Esophagus squamous epithelium (tissue), 5 donors: ENCODE measurements at regions not wholly inside any gene's neighbourhood (a gene's known extent, or its start where the extent isn't known, plus 50 kb on each side); places are given as distances from the start of the nearest gene placed in this dataset.
A peak's percentile ranks its signal among the peaks of the same experiment; 100 is the strongest.

Experiments used
- DNase-seq: peaks from one replicate; lab custom pipeline; 2025; lab: John Stamatoyannopoulos, UW
- H3K27ac ChIP-seq, 4 donors: fragments of 200-600 bp; sonication (generic); one replicate each; pipeline ENCODE4 v1.5.1; 2016 to 2019; ENCODE audit warnings: mild to moderate bottlenecking in 1 of 4
- H3K27me3 ChIP-seq, 4 donors: fragments of 200-600 bp; sonication (generic); 1 replicate in 3 of 4; 2 replicates in 1 of 4; pipeline versions ENCODE4 v1.5.1 to v1.6.0; 2017 to 2021; ENCODE audit warnings: antibody characterized with exemption in 1 of 4
- H3K36me3 ChIP-seq, 3 donors: fragments of 200-600 bp; sonication (generic); one replicate each; pipeline ENCODE4 v1.5.1; 2016 to 2019
- H3K4me1 ChIP-seq, 3 donors: fragments of 200-600 bp; sonication (generic); one replicate each; pipeline ENCODE4 v1.5.1; 2017 to 2019
- H3K4me3 ChIP-seq, 4 donors: fragments of 200-600 bp; sonication (generic); 1 replicate in 3 of 4; 2 replicates in 1 of 4; pipeline ENCODE4 v1.5.1; 2016 to 2019; ENCODE audit warnings: mild to moderate bottlenecking in 2 of 4, moderate library complexity in 1 of 4
- H3K9me3 ChIP-seq, 3 donors: fragments of 200-600 bp; sonication (generic); one replicate each; pipeline ENCODE4 v1.5.1; 2016 to 2019
- POLR2A ChIP-seq, 4 donors: fragments of 450-650 bp; IDR thresholded peaks; one replicate each; pipeline ENCODE4 v1.6.1; 2017; ENCODE audit warnings: antibody characterized with exemption in 4 of 4, mild to moderate bottlenecking in 4 of 4, moderate library complexity in 3 of 4
- WGBS, 2 donors: methylation state at CpG; one replicate each; pipeline ENCODE4 v1.1.5; 2018; 5-methylcytosine and 5-hydroxymethylcytosine counted together
- intact Hi-C: fragments of 100-400 bp; cut with DNase I; formaldehyde crosslinking; loops from one replicate; pipeline ENCODE4 v1.15.0; 2022
- TF ChIP-seq, protein P1 (sequence below), 6 experiments: fragments of 450-650 bp in 4 of 6; fragments of 200-600 bp in 2 of 6; sonication (generic) in 2 of 6; IDR thresholded peaks; one replicate each; pipeline ENCODE4 v1.5.1; 2016 to 2019; ENCODE audit warnings: antibody characterized with exemption in 6 of 6, mild to moderate bottlenecking in 4 of 6, moderate library complexity in 4 of 6
- donor health status: DM: yes; HTN: yes; CAD: no.

DNA sequence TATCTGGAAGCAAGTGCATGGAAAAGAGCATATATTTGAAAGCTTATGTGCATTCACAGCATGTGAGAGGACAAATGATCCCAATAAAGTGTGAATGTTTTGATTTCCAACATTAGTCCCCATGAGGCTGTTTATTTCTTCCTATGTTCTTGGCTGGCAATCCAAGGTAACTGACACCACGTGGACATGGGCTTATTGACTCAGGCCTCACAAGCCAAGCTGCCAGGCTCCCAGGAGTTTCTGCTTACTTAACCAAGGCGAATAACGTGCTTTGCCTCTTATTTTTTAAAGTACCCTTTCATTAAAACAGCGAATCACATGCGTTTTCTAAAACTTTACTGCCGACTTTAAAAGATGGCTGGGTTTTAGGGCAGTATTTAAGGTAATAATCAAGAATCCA lies 441.7 kb downstream of the FUT8 start:
- TF ChIP-seq, protein P1, sequence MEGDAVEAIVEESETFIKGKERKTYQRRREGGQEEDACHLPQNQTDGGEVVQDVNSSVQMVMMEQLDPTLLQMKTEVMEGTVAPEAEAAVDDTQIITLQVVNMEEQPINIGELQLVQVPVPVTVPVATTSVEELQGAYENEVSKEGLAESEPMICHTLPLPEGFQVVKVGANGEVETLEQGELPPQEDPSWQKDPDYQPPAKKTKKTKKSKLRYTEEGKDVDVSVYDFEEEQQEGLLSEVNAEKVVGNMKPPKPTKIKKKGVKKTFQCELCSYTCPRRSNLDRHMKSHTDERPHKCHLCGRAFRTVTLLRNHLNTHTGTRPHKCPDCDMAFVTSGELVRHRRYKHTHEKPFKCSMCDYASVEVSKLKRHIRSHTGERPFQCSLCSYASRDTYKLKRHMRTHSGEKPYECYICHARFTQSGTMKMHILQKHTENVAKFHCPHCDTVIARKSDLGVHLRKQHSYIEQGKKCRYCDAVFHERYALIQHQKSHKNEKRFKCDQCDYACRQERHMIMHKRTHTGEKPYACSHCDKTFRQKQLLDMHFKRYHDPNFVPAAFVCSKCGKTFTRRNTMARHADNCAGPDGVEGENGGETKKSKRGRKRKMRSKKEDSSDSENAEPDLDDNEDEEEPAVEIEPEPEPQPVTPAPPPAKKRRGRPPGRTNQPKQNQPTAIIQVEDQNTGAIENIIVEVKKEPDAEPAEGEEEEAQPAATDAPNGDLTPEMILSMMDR (IDR thresholded peaks at IDR 0.05) = no peak
- TF ChIP-seq POLR2A (IDR thresholded peaks at IDR 0.05) = no peak
- no peaks in the 10 kb centered on the region for H3K4me1 ChIP-seq
- H3K27me3 ChIP-seq = no peaks in the 10 kb centered on the region
- no peak for DNase-seq
- H3K36me3 ChIP-seq = no peaks in the 10 kb centered on the region
- intact Hi-C loops = no loop called here
- H3K27ac ChIP-seq = no peak overlapping the region
- H3K9me3 ChIP-seq = no peaks in the 10 kb centered on the region
- H3K4me3 ChIP-seq = no peak overlapping the region
- 84 to 85% methylated on average over 6 of the region's 6 CpGs for WGBS, 2 donors

DNA sequence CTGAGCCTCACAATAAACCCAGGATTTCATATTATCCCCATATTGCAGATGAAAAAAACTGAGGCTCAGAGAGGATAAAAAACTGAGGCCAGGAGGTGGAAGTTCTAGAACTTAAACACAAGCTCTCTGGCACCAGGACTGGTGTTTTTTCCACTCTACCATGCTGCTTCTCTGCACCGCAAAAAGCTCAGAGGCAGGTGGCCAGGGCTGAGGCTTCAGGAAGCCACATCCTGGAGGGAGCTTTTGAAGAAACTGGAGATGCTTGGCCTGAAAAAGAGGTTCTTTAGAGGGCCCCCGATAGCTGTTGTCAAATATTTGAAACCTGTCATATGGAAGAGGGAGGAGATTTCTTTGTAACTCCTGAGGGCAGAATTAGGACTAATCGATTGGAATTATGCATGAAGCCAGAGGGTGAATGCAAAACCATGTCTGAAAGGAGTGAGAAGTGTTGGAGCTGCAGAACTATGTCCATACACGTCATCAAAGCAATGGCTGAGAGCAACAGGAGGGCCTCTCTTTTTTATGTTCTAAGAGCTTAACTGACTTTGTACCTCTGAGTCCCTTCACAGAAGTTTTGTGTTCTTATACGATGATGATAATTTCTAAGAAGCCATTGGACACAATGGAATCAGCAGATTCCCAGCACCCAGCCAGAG lies 448.6 kb downstream of the FUT8 start:
- H3K4me1 ChIP-seq = no peaks in the 10 kb centered on the region
- H3K9me3 ChIP-seq = no peaks in the 10 kb centered on the region
- no peaks in the 10 kb centered on the region for H3K36me3 ChIP-seq
- TF ChIP-seq, protein P1 (IDR thresholded peaks at IDR 0.05) = no peak
- 53 to 74% methylated on average over 5 of the region's 5 CpGs for WGBS, 2 donors
- H3K27me3 ChIP-seq = peaks cover 0 to 5% (median 0%) of the 10 kb centered on the region in 4 donors
- no peak for DNase-seq
- H3K4me3 ChIP-seq = no peak overlapping the region
- H3K27ac ChIP-seq = no peak overlapping the region
- intact Hi-C loops = no loop called here

DNA sequence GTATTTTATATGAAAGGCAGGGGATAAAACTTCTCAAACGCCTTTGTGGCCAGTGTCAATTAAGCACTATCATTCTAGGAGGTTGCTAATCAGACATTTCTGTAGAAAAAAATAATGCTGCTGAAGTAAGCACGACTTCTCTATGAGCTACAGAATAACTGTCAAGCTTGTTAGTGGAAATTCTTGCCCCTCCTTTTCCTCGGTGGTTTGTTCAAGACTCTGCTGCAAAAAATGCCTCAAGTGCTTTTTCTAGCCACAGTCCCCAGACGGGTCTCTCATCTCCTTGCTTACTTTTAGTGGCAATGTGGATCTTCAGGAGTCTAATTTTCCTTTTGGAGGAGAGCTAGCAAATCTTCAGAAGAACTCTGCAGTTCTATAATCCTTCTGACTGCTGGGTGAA lies 452.0 kb downstream of the FUT8 start:
- DNase-seq = no peak
- H3K27ac ChIP-seq = no peak overlapping the region
- H3K36me3 ChIP-seq = no peaks in the 10 kb centered on the region
- H3K4me3 ChIP-seq = no peak overlapping the region
- no peak for TF ChIP-seq POLR2A (IDR thresholded peaks at IDR 0.05)
- TF ChIP-seq, protein P1 (IDR thresholded peaks at IDR 0.05) = no peak
- no peaks in the 10 kb centered on the region for H3K4me1 ChIP-seq
- no peaks in the 10 kb centered on the region for H3K9me3 ChIP-seq
- intact Hi-C loops = no loop called here
- H3K27me3 ChIP-seq = peaks cover 0 to 5% (median 0%) of the 10 kb centered on the region in 4 donors
- WGBS, 2 donors = 29 to 37% methylated on average over 4 of the region's 4 CpGs

DNA sequence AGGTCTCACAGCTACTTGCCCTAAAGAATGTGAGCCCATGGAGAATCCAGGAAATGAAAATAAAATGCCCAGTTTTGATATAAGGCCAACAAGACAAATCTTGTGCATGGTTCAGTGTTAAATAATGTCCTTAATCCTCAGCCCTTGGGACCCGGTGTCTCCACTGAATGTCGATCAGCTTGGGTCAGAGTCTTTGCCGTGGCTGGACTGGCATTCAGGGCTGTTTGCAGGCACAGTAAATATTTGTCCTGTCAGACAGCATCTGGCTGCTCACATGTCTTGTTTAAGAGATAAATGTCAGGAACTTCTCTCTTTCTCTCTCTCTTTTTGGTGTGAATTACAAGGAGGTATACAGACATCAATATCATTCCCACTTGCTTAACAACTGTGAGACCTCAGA lies 452.5 kb downstream of the FUT8 start:
- WGBS, 2 donors = 32 to 36% methylated on average over 3 of the region's 3 CpGs
- no peak overlapping the region for H3K4me3 ChIP-seq
- TF ChIP-seq POLR2A (IDR thresholded peaks at IDR 0.05) = no peak
- TF ChIP-seq, protein P1 (IDR thresholded peaks at IDR 0.05) = no peak
- H3K9me3 ChIP-seq = no peaks in the 10 kb centered on the region
- no peaks in the 10 kb centered on the region for H3K4me1 ChIP-seq
- peaks cover 0 to 5% (median 0%) of the 10 kb centered on the region in 4 donors for H3K27me3 ChIP-seq
- no peaks in the 10 kb centered on the region for H3K36me3 ChIP-seq
- no peak for DNase-seq
- no peak overlapping the region for H3K27ac ChIP-seq
- intact Hi-C loops = no loop called here

DNA sequence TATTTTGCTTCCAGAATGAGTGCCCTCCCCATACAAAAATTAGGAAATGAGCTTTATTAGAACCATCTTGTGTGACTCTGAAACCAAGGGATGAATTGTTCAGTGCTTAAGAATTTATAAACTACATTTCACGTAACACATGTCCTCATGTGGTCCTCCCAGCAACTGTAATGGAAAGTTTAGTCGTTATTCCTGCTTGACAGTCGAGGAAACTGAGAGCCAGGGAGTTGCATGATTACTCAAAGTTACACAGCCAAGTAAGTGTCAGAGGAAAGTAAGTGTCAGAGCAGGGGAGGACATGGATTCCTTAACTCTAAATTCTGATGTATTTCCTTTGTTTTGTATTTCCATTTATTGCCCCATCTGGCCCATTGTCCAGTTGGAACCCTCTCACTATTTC lies 453.9 kb downstream of the FUT8 start:
- intact Hi-C loops = no loop called here
- H3K36me3 ChIP-seq = no peaks in the 10 kb centered on the region
- H3K9me3 ChIP-seq = no peaks in the 10 kb centered on the region
- peaks cover 0 to 5% (median 0%) of the 10 kb centered on the region in 4 donors for H3K27me3 ChIP-seq
- no peak overlapping the region for H3K4me3 ChIP-seq
- 54 to 62% methylated on average over 3 of the region's 3 CpGs for WGBS, 2 donors
- peak overlapping the region in 2 of 4 donors; percentile 31 to 67 for H3K27ac ChIP-seq
- H3K4me1 ChIP-seq = no peaks in the 10 kb centered on the region
- no peak for DNase-seq
- TF ChIP-seq POLR2A (IDR thresholded peaks at IDR 0.05) = no peak
- TF ChIP-seq, protein P1 (IDR thresholded peaks at IDR 0.05) = no peak
